ENCODE measurements at regions not wholly inside any gene's neighbourhood (a gene's known extent, or its start where the extent isn't known, plus 50 kb on each side); places are given as distances from the start of the nearest gene placed in this dataset.

DNA sequence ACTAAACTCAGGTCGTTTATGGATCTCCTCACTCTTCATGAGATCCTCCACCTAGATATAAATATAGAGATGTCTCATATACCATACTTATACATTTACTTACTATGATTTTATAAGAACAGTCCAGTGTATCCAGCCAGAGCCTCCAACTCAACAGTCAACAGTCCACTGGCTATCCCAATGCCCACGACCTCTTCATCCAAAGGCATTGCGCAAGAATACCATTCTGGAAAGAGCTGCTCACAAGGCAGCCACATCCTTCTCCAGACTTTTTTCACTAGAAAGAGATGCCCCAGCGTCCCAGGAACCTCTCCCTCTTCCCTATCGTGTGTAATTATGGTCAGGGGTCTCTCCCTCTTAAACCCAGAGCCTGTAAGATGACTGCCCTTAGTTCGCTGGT, 448.8 kb downstream of the LRATD1 start:
- DNase-seq (ENCODE audit: low read depth) = no peak

DNA sequence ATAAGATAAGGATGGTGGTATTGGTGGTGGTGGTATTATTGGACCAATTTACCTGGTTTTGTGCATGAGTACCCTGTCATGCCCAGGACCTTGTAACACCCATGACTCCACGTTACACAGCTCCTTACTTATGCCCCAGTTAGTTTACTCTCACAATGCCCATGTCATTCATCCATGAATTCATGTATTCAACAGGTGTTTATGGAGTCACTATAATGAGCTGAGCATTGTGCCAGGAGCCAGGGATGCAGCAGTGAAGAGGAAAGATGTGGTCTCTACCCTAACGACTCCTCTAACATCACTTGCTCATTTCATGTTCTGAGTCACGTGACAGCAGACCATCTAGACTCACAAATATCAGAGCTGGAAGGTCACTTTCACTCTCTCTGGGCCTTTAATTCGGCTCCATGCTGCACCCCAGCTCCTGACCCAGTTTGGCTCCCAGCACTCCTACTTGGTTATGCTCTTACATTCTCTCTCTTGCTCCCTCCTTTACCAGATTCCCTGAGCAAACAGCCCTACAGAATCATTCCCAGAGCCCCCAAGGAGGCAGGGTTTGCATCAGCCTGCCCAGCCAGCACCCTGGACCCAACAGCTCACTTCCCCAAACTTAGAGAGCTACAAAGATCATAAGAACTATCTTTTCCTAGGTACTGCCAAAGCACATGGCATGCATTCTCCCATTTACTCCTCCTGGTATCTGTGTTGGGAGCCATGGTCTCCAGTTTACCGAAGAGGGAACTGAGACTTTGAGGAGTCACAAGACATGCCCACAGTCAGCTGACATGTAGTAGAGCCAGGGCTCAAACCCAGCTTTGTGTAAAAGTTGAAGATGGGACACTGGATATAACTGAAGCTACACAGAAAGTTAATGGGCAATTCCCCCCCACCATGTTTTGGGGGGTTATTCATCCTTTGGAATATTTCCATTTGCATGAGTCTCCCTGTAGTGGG, 449.9 kb downstream of the LRATD1 start:
- no peak for DNase-seq (ENCODE audit: low read depth)

DNA sequence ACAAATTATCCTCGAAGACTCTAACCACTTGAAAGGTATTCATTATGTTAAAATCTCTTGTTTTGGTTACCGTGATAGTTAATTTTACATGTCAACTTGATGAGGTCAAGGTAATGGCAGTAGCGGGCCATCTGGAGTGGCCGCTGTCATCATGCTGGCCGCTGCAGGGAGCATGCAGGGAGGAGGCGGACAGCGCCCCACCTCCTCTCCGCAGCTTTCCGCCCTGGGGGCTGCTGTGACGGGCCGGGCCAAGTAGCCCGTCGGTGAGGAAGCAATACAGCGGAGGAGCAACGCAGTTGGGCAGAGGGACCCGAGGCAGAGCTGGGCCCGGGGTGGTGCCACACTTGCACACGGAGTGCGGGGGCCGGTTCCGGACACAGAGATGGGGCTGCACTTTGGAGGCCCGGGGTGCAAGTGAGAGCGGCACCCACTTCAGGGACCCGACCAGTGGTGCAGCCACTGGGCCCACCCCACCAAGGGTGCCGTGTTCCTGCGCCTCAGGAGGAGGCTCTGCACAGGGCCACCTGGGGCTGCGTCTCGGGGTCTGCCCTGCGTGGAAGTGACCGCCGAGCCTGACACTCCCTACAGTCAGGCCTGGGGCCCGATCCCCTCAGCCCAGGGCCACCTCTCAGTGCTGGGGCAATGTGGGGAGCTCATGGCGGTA, 452.4 kb downstream of the LRATD1 start:
- DNase-seq (ENCODE audit: low read depth) = no peak

DNA sequence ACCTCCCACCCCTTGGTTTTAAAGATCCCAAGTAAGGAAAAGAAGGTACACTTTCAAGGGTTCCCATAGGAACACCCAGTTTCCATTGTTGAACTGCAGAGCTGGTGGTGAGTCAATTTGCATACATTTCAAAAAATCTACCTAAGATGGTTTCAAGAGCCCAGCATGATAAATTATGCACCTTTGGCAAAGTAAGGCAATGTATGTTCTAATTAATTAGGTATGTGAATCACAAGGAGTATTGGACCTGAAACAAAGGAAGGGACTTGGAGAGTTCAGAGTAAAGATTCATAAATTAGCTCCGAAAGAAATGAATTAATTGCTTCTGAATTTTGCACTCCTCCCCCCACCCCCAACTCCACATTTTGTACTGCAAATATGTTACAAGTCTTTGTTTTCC, 459.7 kb downstream of the LRATD1 start:
- no peak for DNase-seq (ENCODE audit: low read depth)

GRCh38 chr2:15092691-15093090, 460.2 kb downstream of the LRATD1 start:
- DNase-seq (ENCODE audit: low read depth) = no peak

DNA sequence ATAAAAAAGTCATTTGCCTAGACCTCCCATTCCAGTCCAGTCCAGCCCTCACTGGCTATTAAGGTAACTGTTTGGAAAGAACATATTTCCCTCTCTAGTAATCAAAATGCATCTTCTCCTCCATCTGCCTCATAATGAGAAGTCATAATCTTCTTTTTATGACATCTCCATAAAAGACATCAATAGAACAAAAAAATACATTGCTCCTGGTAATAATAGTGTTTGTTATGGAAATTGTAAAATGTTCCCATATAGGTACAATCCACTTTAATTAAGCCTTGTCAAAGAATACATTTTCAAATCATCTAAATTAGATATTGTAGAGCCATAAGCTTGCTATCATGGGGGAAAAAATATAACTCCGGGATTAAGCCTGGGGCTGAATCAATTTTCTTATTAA, 461.6 kb downstream of the LRATD1 start:
- no peak for DNase-seq (ENCODE audit: low read depth)

GRCh38 chr2:15096873-15097272, 464.3 kb downstream of the NBAS start:
- no peak for DNase-seq (ENCODE audit: low read depth)

DNA sequence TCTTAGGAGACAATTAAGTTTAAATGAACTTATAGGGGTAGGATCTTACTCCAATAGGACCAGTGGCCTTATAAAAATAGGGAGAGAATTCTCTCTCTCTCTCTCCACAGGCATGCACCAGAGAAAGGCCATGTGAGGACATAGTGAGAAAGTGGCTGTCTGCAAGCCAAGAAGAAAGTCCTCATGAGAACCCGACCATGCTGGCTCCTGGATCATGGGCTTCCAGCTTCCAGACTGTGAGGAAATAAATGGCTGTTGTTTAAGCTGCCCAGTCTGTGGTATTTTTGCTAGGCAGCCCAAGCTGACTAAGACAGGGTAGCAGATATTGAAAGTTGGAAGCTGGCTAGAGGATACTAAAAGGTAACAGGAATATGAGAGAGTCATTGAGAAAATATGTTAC, 454.0 kb downstream of the NBAS start:
- no peak for DNase-seq (ENCODE audit: low read depth)

DNA sequence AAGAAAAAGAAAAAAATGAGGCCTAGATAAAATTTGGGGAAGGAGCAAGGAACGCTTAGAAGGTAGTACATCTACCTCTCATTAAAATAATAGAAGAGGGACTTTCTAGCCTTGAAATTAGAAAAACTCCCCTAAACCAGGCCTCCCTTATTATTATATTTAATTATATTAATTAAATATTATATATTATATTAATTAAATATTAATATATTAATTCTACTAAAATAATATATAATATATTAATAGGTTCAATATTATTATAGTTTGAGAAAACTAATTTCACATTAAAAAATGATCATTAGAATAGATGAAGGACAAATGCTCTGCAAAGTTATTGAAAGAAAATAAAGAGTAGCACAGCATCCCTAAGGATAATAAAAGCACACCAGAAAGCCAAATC, 449.4 kb downstream of the NBAS start:
- no peak for DNase-seq (ENCODE audit: low read depth)

GRCh38 chr2:15112216-15112615, 448.9 kb downstream of the NBAS start:
- DNase-seq (ENCODE audit: low read depth) = peak; percentile 13

DNA sequence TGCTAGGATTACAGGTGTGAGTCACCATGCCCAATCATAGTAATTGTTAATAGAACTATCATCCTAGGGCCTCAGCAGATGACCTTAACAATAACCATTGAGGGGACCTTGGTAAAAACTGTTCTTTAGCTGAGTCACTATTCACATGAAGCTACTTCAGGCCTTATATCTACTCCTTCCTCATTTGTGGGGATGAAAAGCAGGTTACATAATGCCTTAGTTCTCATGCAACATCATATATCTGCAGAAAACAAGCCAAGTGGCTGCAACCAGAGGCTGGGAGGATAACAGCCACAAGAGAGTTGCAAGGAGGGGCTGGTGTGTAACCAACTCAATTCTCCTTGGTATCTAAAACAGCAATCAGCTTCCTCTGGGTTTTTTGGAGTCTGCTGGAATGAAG, 445.4 kb downstream of the NBAS start:
- no peak for DNase-seq (ENCODE audit: low read depth)

GRCh38 chr2:15116830-15117229, 444.3 kb downstream of the NBAS start:
- no peak for DNase-seq (ENCODE audit: low read depth)

Data from myocyte (in vitro differentiated cells).